AG04450 (cell line): ENCODE measurements at regions not wholly inside any gene's neighbourhood (a gene's known extent, or its start where the extent isn't known, plus 50 kb on each side); places are given as distances from the start of the nearest gene placed in this dataset.
"Not testable (repeated sequence)": the region's sequence is repeated elsewhere in the genome, so short reads cannot be mapped to it uniquely, and the experiment has no call there.

Experiments used
- CTCF ChIA-PET: fragments of 300-600, 350-600 bp; formaldehyde crosslinking; extraction: SDS; loops from one replicate; lab custom pipeline; 2022; ENCODE audit warnings: antibody characterized with exemption, inconsistent platforms; lab: Charles Lee
- POLR2A ChIA-PET: fragments of 350-600 bp; formaldehyde crosslinking; extraction: SDS; loops from one replicate; lab custom pipeline; 2021; ENCODE audit warnings: antibody characterized with exemption, inconsistent platforms; lab: Yijun Ruan, JAX
- DNase-seq: peaks from one replicate; pipeline ENCODE4 v3.0.0-alpha.2; 2011; ENCODE audit warnings: low read depth, low spot score
- H3K27ac ChIP-seq: one replicate; pipeline ENCODE4 v1.5.1; 2012; ENCODE audit warnings: low read depth, low read length, control low read depth
- H3K27me3 ChIP-seq: one replicate; pipeline ENCODE4 v1.6.0; 2012; ENCODE audit warnings: low read length; ENCODE audit not compliant: control insufficient read depth, insufficient read depth
- H3K4me3 ChIP-seq: 2 replicates; pipeline ENCODE4 v1.5.1; 2011; ENCODE audit warnings: mild to moderate bottlenecking, low read depth, low read length, control low read depth
- H3K9me3 ChIP-seq: 2 replicates; pipeline ENCODE4 v1.5.1; 2012; ENCODE audit warnings: low read length; ENCODE audit not compliant: control insufficient read depth, insufficient read depth
- CTCF ChIP-seq: IDR thresholded peaks from 2 replicates; pipeline ENCODE4 v1.5.1; 2011; ENCODE audit warnings: low read depth, low read length, control low read depth, inconsistent platforms

- no peak for TF ChIP-seq CTCF
- ChIA-PET CTCF (no interaction called here), POLR2A (no interaction called here)
- H3K27me3 ChIP-seq = no peaks in the 10 kb centered on the region
- no peak overlapping the region for H3K27ac ChIP-seq
- no peaks in the 10 kb centered on the region for H3K9me3 ChIP-seq
- DNase-seq = no peak
- no peak overlapping the region for H3K4me3 ChIP-seq
These were observed 88.0 kb upstream of the MAPRE2 start for GRCh38 chr18:34953212-34953611.

DNA sequence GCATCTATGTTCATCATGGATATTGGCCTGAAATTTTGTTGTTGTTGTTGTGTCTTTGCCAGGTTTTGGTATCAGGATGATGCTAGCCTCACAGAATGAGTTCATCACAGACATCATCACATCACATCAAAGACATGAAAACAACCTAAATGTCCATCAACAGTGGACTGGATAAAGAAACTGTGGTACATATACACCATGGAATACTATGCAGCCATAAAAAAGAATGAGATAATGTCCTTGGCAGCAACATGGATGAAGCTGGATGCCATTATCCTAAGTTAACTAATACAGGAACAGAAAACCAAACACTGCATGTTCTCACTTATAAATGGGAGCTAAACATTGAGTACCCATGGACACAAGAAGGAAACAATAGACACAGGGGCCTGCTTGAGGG lies 85.7 kb upstream of the MAPRE2 start:
- DNase-seq, H3K27ac ChIP-seq, CTCF ChIA-PET, H3K4me3 ChIP-seq, H3K9me3 ChIP-seq, POLR2A ChIA-PET, H3K27me3 ChIP-seq: not testable (repeated sequence)

DNA sequence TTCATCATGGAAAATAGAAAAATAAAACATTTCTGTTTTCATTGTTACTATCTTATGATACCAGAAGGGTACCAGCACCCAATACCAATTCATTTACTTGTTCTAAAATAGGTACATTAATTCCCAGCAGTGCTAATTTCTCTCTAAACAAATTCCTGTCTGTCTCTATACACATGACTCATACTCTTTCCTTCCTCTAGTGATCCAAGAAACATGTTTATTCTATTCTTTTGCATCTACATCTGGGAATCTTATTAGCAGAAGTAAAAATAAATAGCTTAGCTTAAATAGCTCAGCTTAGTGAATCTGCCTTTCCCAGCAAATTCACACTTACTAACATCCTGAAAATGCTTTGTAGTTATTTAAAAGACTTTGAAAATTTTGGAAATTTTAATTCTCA lies 84.5 kb upstream of the MAPRE2 start:
- Histone ChIP-seq H3K27me3 (no peaks in the 10 kb centered on the region), H3K9me3 (no peaks in the 10 kb centered on the region), H3K27ac (no peak overlapping the region), H3K4me3 (no peak overlapping the region)
- ChIA-PET POLR2A (interaction anchor here (0.7 kb wide), 1 partner anchor 28 kb away, joined by 3 read pairs; no protein-coding TSS in a partner anchor), CTCF (no interaction called here)
- TF ChIP-seq CTCF = no peak
- DNase-seq = peak; percentile 21

- no peak overlapping the region for H3K4me3 ChIP-seq
- DNase-seq = no peak
- H3K27me3 ChIP-seq = no peaks in the 10 kb centered on the region
- no peaks in the 10 kb centered on the region for H3K9me3 ChIP-seq
- peak overlapping the region; percentile 25 for H3K27ac ChIP-seq
- TF ChIP-seq CTCF = 0 out of 2 replicates have a peak, but pooled peaks have one; percentile 6
- POLR2A ChIA-PET = interaction anchor here (0.7 kb wide), 1 partner anchor 28 kb away, joined by 3 read pairs; no protein-coding TSS in a partner anchor
- CTCF ChIA-PET = no interaction called here
These were observed 83.9 kb upstream of the MAPRE2 start for GRCh38 chr18:34957119-34957863.

GRCh38 chr18:34957864-34958259 lies 83.4 kb upstream of the MAPRE2 start:
- no peak for DNase-seq
- no peak for TF ChIP-seq CTCF
- Histone ChIP-seq H3K9me3 (no peaks in the 10 kb centered on the region), H3K27ac (no peak overlapping the region), H3K4me3 (no peak overlapping the region), H3K27me3 (no peaks in the 10 kb centered on the region)
- CTCF ChIA-PET = interaction anchor here (1.2 kb wide), 1 partner anchor 91 kb away, joined by 3 read pairs; no protein-coding TSS in a partner anchor
- POLR2A ChIA-PET = no interaction called here
